ENCODE measurements at regions not wholly inside any gene's neighbourhood (a gene's known extent, or its start where the extent isn't known, plus 50 kb on each side); places are given as distances from the start of the nearest gene placed in this dataset.

- no peak for DNase-seq (ENCODE audit: low spot score)
Observed at GRCh38 chr11:8340296-8340695, 76.6 kb upstream of the LMO1 start.

- DNase-seq (ENCODE audit: low spot score), result no peak
Observed at GRCh38 chr11:8339592-8340022, 75.9 kb upstream of the LMO1 start.

GRCh38 chr11:8338138-8338537 lies 74.5 kb upstream of the LMO1 start:
- peak; percentile 52 for DNase-seq (ENCODE audit: low spot score)

GRCh38 chr11:8337130-8337795 lies 73.6 kb upstream of the LMO1 start:
- no peak for DNase-seq (ENCODE audit: low spot score)

- no peak for DNase-seq (ENCODE audit: low spot score)
Observed at GRCh38 chr11:8336356-8337129, 72.9 kb upstream of the LMO1 start.

- no peak for DNase-seq (ENCODE audit: low spot score)
Observed at GRCh38 chr11:8335683-8336082, 72.0 kb upstream of the LMO1 start.

GRCh38 chr11:8335186-8335585 lies 71.5 kb upstream of the LMO1 start:
- DNase-seq (ENCODE audit: low spot score), result no peak

GRCh38 chr11:8333811-8334401 lies 70.2 kb upstream of the LMO1 start:
- peak; percentile 42 for DNase-seq (ENCODE audit: low spot score)

GRCh38 chr11:8333376-8333775 lies 69.7 kb upstream of the LMO1 start:
- no peak for DNase-seq (ENCODE audit: low spot score)

GRCh38 chr11:8332891-8333290 lies 69.2 kb upstream of the LMO1 start:
- no peak for DNase-seq (ENCODE audit: low spot score)

- no peak for DNase-seq (ENCODE audit: low spot score)
Observed at GRCh38 chr11:8332196-8332595, 68.5 kb upstream of the LMO1 start.

- DNase-seq (ENCODE audit: low spot score), result no peak
Observed at GRCh38 chr11:8331767-8332166, 68.1 kb upstream of the LMO1 start.

- no peak for DNase-seq (ENCODE audit: low spot score)
Observed at GRCh38 chr11:8330896-8331295, 67.2 kb upstream of the LMO1 start.

- no peak for DNase-seq (ENCODE audit: low spot score)
Observed at GRCh38 chr11:8330404-8330803, 66.7 kb upstream of the LMO1 start.

GRCh38 chr11:8329847-8330361 lies 66.2 kb upstream of the LMO1 start:
- no peak for DNase-seq (ENCODE audit: low spot score)

- no peak for DNase-seq (ENCODE audit: low spot score)
Observed at GRCh38 chr11:8329336-8329735, 65.7 kb upstream of the LMO1 start.

GRCh38 chr11:8328848-8329330 lies 65.2 kb upstream of the LMO1 start:
- peak; percentile 81 for DNase-seq (ENCODE audit: low spot score)

- no peak for DNase-seq (ENCODE audit: low spot score)
Observed at GRCh38 chr11:8328231-8328794, 64.6 kb upstream of the LMO1 start.

- DNase-seq (ENCODE audit: low spot score), result no peak
Observed at GRCh38 chr11:8327761-8328192, 64.1 kb upstream of the LMO1 start.

GRCh38 chr11:8326337-8326736 lies 62.7 kb upstream of the LMO1 start:
- no peak for DNase-seq (ENCODE audit: low spot score)

GRCh38 chr11:8325591-8326304 lies 62.1 kb upstream of the LMO1 start:
- DNase-seq (ENCODE audit: low spot score), result no peak

Data from HT-29 (cell line).